ENCODE measurements at regions not wholly inside any gene's neighbourhood (a gene's known extent, or its start where the extent isn't known, plus 50 kb on each side); places are given as distances from the start of the nearest gene placed in this dataset.

DNA sequence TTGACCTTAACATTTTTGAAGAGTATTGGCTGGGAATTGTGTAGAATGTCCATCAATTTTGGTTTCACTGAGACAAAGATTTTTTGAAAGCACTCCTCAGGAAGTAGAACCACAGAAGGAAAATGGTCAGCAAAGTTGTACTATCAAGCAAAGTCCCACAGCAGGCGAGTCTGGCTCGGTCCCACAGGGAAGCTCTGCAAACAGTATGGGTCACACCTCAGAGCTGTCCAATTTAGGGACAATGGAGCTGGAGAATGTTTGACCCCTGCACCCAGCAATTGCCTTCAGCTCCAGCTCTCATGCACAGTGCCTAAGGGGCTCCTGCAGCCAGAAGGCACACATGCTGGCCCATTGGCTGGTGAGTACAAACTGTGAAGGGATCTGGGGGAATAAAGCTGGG lies 147.0 kb downstream of the MAFB start:
- Mint-ChIP-seq H3K4me3 (no peak overlapping the region), H3K9me3 (no peaks in the 10 kb centered on the region), H3K27me3 (ENCODE audit: insufficient read depth, low read depth, poor library complexity) (peaks cover 2% of the 10 kb centered on the region), H3K4me1 (no peaks in the 10 kb centered on the region), H3K27ac (no peak overlapping the region), H3K36me3 (ENCODE audit: low read depth) (no peaks in the 10 kb centered on the region)
- Histone ChIP-seq H4K20me1 (replicated peaks; ENCODE audit: insufficient read depth) (no peaks in the 10 kb centered on the region), H3K4me1 (ENCODE audit: insufficient read depth) (no peaks in the 10 kb centered on the region), H3K4me2 (no peak overlapping the region), H3K4me3 (no peak overlapping the region), H3K36me3 (ENCODE audit: insufficient read depth) (no peaks in the 10 kb centered on the region), H3K79me2 (replicated peaks; ENCODE audit: insufficient read depth) (no peaks in the 10 kb centered on the region), H3K27ac (ENCODE audit: low read depth) (no peak overlapping the region), H3K27me3 (ENCODE audit: insufficient read depth) (no peaks in the 10 kb centered on the region), H3F3A (replicated peaks; ENCODE audit: low read depth) (no peaks in the 10 kb centered on the region), H3K9me2 (ENCODE audit: insufficient read depth) (no peaks in the 10 kb centered on the region), H2AFZ (no peak overlapping the region)
- TF ChIP-seq NANOG (IDR thresholded peaks at IDR 0.05; ENCODE audit: borderline replicate concordance) (no peak), CREB1 (CRISPR knock-in tag; IDR thresholded peaks at IDR 0.05; ENCODE audit: low read depth) (no peak), ZNF331 (CRISPR knock-in tag; IDR thresholded peaks at IDR 0.05; ENCODE audit: low read depth) (no peak), EZH2 (IDR thresholded peaks at IDR 0.05; ENCODE audit: low read depth, unreplicated experiment) (no peak), POLR2AphosphoS5 (IDR thresholded peaks at IDR 0.05; ENCODE audit: low read depth) (no peak), EZH2phosphoT487 (IDR thresholded peaks at IDR 0.05; ENCODE audit: unreplicated experiment) (no peak), ZNF114 (CRISPR knock-in tag; IDR thresholded peaks at IDR 0.05) (no peak)
- TF ChIP-seq, protein P1, sequence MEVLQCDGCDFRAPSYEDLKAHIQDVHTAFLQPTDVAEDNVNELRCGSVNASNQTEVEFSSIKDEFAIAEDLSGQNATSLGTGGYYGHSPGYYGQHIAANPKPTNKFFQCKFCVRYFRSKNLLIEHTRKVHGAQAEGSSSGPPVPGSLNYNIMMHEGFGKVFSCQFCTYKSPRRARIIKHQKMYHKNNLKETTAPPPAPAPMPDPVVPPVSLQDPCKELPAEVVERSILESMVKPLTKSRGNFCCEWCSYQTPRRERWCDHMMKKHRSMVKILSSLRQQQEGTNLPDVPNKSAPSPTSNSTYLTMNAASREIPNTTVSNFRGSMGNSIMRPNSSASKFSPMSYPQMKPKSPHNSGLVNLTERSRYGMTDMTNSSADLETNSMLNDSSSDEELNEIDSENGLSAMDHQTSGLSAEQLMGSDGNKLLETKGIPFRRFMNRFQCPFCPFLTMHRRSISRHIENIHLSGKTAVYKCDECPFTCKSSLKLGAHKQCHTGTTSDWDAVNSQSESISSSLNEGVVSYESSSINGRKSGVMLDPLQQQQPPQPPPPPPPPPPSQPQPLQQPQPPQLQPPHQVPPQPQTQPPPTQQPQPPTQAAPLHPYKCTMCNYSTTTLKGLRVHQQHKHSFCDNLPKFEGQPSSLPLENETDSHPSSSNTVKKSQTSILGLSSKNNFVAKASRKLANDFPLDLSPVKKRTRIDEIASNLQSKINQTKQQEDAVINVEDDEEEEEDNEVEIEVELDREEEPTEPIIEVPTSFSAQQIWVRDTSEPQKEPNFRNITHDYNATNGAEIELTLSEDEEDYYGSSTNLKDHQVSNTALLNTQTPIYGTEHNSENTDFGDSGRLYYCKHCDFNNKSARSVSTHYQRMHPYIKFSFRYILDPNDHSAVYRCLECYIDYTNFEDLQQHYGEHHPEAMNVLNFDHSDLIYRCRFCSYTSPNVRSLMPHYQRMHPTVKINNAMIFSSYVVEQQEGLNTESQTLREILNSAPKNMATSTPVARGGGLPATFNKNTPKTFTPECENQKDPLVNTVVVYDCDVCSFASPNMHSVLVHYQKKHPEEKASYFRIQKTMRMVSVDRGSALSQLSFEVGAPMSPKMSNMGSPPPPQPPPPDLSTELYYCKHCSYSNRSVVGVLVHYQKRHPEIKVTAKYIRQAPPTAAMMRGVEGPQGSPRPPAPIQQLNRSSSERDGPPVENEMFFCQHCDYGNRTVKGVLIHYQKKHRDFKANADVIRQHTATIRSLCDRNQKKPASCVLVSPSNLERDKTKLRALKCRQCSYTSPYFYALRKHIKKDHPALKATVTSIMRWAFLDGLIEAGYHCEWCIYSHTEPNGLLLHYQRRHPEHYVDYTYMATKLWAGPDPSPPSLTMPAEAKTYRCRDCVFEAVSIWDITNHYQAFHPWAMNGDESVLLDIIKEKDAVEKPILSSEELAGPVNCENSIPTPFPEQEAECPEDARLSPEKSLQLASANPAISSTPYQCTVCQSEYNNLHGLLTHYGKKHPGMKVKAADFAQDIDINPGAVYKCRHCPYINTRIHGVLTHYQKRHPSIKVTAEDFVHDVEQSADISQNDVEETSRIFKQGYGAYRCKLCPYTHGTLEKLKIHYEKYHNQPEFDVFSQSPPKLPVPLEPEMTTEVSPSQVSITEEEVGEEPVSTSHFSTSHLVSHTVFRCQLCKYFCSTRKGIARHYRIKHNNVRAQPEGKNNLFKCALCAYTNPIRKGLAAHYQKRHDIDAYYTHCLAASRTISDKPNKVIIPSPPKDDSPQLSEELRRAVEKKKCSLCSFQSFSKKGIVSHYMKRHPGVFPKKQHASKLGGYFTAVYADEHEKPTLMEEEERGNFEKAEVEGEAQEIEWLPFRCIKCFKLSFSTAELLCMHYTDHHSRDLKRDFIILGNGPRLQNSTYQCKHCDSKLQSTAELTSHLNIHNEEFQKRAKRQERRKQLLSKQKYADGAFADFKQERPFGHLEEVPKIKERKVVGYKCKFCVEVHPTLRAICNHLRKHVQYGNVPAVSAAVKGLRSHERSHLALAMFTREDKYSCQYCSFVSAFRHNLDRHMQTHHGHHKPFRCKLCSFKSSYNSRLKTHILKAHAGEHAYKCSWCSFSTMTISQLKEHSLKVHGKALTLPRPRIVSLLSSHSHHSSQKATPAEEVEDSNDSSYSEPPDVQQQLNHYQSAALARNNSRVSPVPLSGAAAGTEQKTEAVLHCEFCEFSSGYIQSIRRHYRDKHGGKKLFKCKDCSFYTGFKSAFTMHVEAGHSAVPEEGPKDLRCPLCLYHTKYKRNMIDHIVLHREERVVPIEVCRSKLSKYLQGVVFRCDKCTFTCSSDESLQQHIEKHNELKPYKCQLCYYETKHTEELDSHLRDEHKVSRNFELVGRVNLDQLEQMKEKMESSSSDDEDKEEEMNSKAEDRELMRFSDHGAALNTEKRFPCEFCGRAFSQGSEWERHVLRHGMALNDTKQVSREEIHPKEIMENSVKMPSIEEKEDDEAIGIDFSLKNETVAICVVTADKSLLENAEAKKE (CRISPR knock-in tag; IDR thresholded peaks at IDR 0.05): no peak
- TF ChIP-seq, protein P2, sequence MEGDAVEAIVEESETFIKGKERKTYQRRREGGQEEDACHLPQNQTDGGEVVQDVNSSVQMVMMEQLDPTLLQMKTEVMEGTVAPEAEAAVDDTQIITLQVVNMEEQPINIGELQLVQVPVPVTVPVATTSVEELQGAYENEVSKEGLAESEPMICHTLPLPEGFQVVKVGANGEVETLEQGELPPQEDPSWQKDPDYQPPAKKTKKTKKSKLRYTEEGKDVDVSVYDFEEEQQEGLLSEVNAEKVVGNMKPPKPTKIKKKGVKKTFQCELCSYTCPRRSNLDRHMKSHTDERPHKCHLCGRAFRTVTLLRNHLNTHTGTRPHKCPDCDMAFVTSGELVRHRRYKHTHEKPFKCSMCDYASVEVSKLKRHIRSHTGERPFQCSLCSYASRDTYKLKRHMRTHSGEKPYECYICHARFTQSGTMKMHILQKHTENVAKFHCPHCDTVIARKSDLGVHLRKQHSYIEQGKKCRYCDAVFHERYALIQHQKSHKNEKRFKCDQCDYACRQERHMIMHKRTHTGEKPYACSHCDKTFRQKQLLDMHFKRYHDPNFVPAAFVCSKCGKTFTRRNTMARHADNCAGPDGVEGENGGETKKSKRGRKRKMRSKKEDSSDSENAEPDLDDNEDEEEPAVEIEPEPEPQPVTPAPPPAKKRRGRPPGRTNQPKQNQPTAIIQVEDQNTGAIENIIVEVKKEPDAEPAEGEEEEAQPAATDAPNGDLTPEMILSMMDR (conservative IDR thresholded peaks at IDR 0.05; ENCODE audit: low read depth in 2 of 2): no peak
- TF ChIP-seq, protein P3, sequence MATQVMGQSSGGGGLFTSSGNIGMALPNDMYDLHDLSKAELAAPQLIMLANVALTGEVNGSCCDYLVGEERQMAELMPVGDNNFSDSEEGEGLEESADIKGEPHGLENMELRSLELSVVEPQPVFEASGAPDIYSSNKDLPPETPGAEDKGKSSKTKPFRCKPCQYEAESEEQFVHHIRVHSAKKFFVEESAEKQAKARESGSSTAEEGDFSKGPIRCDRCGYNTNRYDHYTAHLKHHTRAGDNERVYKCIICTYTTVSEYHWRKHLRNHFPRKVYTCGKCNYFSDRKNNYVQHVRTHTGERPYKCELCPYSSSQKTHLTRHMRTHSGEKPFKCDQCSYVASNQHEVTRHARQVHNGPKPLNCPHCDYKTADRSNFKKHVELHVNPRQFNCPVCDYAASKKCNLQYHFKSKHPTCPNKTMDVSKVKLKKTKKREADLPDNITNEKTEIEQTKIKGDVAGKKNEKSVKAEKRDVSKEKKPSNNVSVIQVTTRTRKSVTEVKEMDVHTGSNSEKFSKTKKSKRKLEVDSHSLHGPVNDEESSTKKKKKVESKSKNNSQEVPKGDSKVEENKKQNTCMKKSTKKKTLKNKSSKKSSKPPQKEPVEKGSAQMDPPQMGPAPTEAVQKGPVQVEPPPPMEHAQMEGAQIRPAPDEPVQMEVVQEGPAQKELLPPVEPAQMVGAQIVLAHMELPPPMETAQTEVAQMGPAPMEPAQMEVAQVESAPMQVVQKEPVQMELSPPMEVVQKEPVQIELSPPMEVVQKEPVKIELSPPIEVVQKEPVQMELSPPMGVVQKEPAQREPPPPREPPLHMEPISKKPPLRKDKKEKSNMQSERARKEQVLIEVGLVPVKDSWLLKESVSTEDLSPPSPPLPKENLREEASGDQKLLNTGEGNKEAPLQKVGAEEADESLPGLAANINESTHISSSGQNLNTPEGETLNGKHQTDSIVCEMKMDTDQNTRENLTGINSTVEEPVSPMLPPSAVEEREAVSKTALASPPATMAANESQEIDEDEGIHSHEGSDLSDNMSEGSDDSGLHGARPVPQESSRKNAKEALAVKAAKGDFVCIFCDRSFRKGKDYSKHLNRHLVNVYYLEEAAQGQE (IDR thresholded peaks at IDR 0.05; ENCODE audit: unreplicated experiment): no peak
- TF ChIP-seq, protein P4, sequence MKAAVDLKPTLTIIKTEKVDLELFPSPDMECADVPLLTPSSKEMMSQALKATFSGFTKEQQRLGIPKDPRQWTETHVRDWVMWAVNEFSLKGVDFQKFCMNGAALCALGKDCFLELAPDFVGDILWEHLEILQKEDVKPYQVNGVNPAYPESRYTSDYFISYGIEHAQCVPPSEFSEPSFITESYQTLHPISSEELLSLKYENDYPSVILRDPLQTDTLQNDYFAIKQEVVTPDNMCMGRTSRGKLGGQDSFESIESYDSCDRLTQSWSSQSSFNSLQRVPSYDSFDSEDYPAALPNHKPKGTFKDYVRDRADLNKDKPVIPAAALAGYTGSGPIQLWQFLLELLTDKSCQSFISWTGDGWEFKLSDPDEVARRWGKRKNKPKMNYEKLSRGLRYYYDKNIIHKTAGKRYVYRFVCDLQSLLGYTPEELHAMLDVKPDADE (IDR thresholded peaks at IDR 0.05): no peak
- ATAC-seq: no peak
- no peak for DNase-seq (ENCODE audit: low spot score)
